Mesothelial cell of epicardium (in vitro differentiated cells): ENCODE measurements at regions not wholly inside any gene's neighbourhood (a gene's known extent, or its start where the extent isn't known, plus 50 kb on each side); places are given as distances from the start of the nearest gene placed in this dataset.

ENCODE experiments used
- DNase-seq, 2 experiments: peaks; one replicate each; pipeline ENCODE4 v3.0.0; 2021; ENCODE audit warnings: low spot score in 2 of 2; ENCODE audit not compliant: unreplicated experiment in 2 of 2
- H3K27ac Mint-ChIP-seq: 2 replicates; pipeline ENCODE4 v1.8.0; 2021; ENCODE audit warnings: mixed read lengths
- H3K27me3 Mint-ChIP-seq: 2 replicates; pipeline ENCODE4 v1.8.0; 2021; ENCODE audit warnings: low read depth, mixed read lengths
- H3K36me3 Mint-ChIP-seq: 2 replicates; pipeline ENCODE4 v1.8.0; 2021; ENCODE audit warnings: mixed read lengths
- H3K4me1 Mint-ChIP-seq: 2 replicates; pipeline ENCODE4 v1.8.0; 2021; ENCODE audit warnings: mixed read lengths
- H3K4me3 Mint-ChIP-seq: 2 replicates; pipeline ENCODE4 v1.8.0; 2021; ENCODE audit warnings: mild to moderate bottlenecking, moderate library complexity, mixed read lengths
- H3K9me3 Mint-ChIP-seq: 2 replicates; pipeline ENCODE4 v1.8.0; 2021; ENCODE audit warnings: mixed read lengths
- TF ChIP-seq, protein P1 (sequence below): fragments of 200-600 bp; sonication (generic); IDR thresholded peaks from one replicate; pipeline ENCODE4 v1.5.0; 2021; ENCODE audit warnings: antibody characterized with exemption; ENCODE audit not compliant: unreplicated experiment

- DNase-seq, result no peak
- Mint-ChIP-seq H3K36me3 (no peaks in the 10 kb centered on the region), H3K27ac (no peak overlapping the region), H3K4me3 (no peak overlapping the region), H3K27me3 (no peaks in the 10 kb centered on the region), H3K4me1 (peaks cover 24% of the 10 kb centered on the region), H3K9me3 (no peaks in the 10 kb centered on the region)
- TF ChIP-seq, protein P1, sequence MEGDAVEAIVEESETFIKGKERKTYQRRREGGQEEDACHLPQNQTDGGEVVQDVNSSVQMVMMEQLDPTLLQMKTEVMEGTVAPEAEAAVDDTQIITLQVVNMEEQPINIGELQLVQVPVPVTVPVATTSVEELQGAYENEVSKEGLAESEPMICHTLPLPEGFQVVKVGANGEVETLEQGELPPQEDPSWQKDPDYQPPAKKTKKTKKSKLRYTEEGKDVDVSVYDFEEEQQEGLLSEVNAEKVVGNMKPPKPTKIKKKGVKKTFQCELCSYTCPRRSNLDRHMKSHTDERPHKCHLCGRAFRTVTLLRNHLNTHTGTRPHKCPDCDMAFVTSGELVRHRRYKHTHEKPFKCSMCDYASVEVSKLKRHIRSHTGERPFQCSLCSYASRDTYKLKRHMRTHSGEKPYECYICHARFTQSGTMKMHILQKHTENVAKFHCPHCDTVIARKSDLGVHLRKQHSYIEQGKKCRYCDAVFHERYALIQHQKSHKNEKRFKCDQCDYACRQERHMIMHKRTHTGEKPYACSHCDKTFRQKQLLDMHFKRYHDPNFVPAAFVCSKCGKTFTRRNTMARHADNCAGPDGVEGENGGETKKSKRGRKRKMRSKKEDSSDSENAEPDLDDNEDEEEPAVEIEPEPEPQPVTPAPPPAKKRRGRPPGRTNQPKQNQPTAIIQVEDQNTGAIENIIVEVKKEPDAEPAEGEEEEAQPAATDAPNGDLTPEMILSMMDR, result no peak
Observed at GRCh38 chr1:218959784-218960183, 213.9 kb upstream of the LYPLAL1 start.

- Mint-ChIP-seq H3K36me3 (no peaks in the 10 kb centered on the region), H3K4me1 (peaks cover 15% of the 10 kb centered on the region), H3K27ac (no peak overlapping the region), H3K4me3 (no peak overlapping the region), H3K27me3 (no peaks in the 10 kb centered on the region), H3K9me3 (peaks cover 3% of the 10 kb centered on the region)
- TF ChIP-seq, protein P1, result no peak
- DNase-seq, result no peak
Observed at GRCh38 chr1:218964471-218965185, 209.1 kb upstream of the LYPLAL1 start.

GRCh38 chr1:218965821-218966220, 207.9 kb upstream of the LYPLAL1 start:
- Mint-ChIP-seq H3K27me3 (no peaks in the 10 kb centered on the region), H3K27ac (no peak overlapping the region), H3K9me3 (peaks cover 3% of the 10 kb centered on the region), H3K4me3 (no peak overlapping the region), H3K36me3 (no peaks in the 10 kb centered on the region), H3K4me1 (peaks cover 8% of the 10 kb centered on the region)
- TF ChIP-seq, protein P1, result no peak
- DNase-seq, result no peak

DNA sequence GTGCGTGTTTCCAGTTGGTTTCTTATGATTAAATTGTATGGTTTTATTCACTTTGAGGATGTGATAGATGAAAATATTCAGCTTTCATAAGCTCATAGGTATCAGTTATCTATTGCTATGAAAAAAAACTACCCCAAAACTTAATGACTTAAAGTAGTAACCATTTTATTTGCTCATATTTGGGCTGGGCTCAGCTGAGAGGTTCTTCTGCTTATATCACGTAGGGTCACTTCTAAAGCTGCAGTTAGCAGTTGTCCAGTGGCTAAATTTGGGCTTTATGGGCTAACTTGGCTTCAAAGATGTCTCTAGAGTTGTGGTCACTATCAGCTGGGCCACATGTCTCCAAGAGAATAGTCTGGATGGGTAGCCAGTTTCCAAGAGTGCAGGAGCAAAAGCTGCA, 206.4 kb upstream of the LYPLAL1 start:
- DNase-seq, result no peak
- Mint-ChIP-seq H3K27me3 (no peaks in the 10 kb centered on the region), H3K4me3 (no peak overlapping the region), H3K36me3 (no peaks in the 10 kb centered on the region), H3K4me1 (peaks cover 8% of the 10 kb centered on the region), H3K27ac (no peak overlapping the region), H3K9me3 (peaks cover 7% of the 10 kb centered on the region)
- TF ChIP-seq, protein P1, result no peak

- no peaks in the 10 kb centered on the region for H3K27me3 Mint-ChIP-seq
- peaks cover 3% of the 10 kb centered on the region for H3K36me3 Mint-ChIP-seq
- H3K9me3 Mint-ChIP-seq, result peaks cover 12% of the 10 kb centered on the region
- DNase-seq, result no peak
- H3K4me3 Mint-ChIP-seq, result no peak overlapping the region
- peaks cover 8% of the 10 kb centered on the region for H3K4me1 Mint-ChIP-seq
- TF ChIP-seq, protein P1, result no peak
- H3K27ac Mint-ChIP-seq, result no peak overlapping the region
Observed at GRCh38 chr1:218967836-218968235, 205.8 kb upstream of the LYPLAL1 start.
